Fibroblast of lung (primary cell): ENCODE measurements at regions not wholly inside any gene's neighbourhood (a gene's known extent, or its start where the extent isn't known, plus 50 kb on each side); places are given as distances from the start of the nearest gene placed in this dataset.

Source experiments
- EZH2 ChIP-seq: IDR thresholded peaks from 2 replicates; pipeline ENCODE4 v1.5.1; 2012; ENCODE audit warnings: low read length, control low read depth, mild to moderate bottlenecking; ENCODE audit errors: missing control alignments
- TF ChIP-seq, protein P1 (sequence below), 2 donors: IDR thresholded peaks in 1 of 2; conservative IDR thresholded peaks in 1 of 2; 1 replicate in 1 of 2; 2 replicates in 1 of 2; pipeline ENCODE4 v1.5.1; 2011 to 2012; ENCODE audit warnings: low read length in 2 of 2, control low read depth in 1 of 2, inconsistent platforms in 1 of 2, low read depth in 1 of 2, mild to moderate bottlenecking in 1 of 2

DNA sequence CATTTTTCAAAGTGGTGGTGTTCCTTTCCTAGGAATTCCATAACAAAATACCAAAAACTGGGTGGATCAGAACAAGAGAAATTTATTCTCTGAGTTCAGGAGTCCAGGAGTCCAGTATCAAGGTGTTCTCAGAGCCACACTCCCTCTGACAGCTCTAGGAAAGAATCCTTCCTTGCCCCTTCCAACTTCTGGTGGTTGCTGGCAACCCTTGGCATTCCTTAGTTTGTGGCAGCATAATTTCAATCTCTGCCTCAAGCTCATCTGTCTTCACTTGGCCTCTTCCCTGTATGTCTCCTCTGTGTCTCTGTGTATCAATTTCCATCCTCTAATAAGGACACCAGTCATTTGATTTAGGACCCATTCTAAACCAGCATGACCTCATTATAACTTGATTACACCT, 243.7 kb downstream of the MPDZ start:
- TF ChIP-seq, protein P1, sequence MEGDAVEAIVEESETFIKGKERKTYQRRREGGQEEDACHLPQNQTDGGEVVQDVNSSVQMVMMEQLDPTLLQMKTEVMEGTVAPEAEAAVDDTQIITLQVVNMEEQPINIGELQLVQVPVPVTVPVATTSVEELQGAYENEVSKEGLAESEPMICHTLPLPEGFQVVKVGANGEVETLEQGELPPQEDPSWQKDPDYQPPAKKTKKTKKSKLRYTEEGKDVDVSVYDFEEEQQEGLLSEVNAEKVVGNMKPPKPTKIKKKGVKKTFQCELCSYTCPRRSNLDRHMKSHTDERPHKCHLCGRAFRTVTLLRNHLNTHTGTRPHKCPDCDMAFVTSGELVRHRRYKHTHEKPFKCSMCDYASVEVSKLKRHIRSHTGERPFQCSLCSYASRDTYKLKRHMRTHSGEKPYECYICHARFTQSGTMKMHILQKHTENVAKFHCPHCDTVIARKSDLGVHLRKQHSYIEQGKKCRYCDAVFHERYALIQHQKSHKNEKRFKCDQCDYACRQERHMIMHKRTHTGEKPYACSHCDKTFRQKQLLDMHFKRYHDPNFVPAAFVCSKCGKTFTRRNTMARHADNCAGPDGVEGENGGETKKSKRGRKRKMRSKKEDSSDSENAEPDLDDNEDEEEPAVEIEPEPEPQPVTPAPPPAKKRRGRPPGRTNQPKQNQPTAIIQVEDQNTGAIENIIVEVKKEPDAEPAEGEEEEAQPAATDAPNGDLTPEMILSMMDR (conservative IDR thresholded peaks at IDR 0.05 in 1 of 2, IDR thresholded peaks at IDR 0.05 in 1 of 2; ENCODE audit: low read depth in 1 of 2, low read length in 2 of 2): no peak
- no peak for TF ChIP-seq EZH2
